Lower lobe of right lung (tissue), 2 donors: ENCODE measurements at regions not wholly inside any gene's neighbourhood (a gene's known extent, or its start where the extent isn't known, plus 50 kb on each side); places are given as distances from the start of the nearest gene placed in this dataset.

Experiments
- ATAC-seq, 2 donors: fragments of 200-7000 bp; cut with Tn5 transposase; one replicate each; pipeline ENCODE4 v1.9.1; 2020 to 2022; ENCODE audit warnings: mild to moderate bottlenecking in 2 of 2, moderate library complexity in 2 of 2
- DNase-seq: peaks from one replicate; pipeline ENCODE4 v3.0.0-alpha.2; 2020
- H3K27ac ChIP-seq: fragments of 200-600 bp; one replicate; pipeline ENCODE4 v1.8.0; 2022
- H3K27me3 ChIP-seq: fragments of 200-600 bp; one replicate; pipeline ENCODE4 v1.8.0; 2022; ENCODE audit warnings: low read depth
- H3K36me3 ChIP-seq: fragments of 200-600 bp; one replicate; pipeline ENCODE4 v1.8.0; 2022; ENCODE audit warnings: mild to moderate bottlenecking
- H3K4me1 ChIP-seq: fragments of 200-600 bp; one replicate; pipeline ENCODE4 v1.8.0; 2022
- H3K4me3 ChIP-seq: fragments of 200-600 bp; one replicate; pipeline ENCODE4 v1.8.0; 2022; ENCODE audit warnings: mild to moderate bottlenecking
- H3K9me3 ChIP-seq: fragments of 200-600 bp; one replicate; pipeline ENCODE4 v1.8.0; 2022
- intact Hi-C: fragments of 100-400 bp; cut with DNase I; formaldehyde crosslinking; loops from one replicate; pipeline ENCODE4 v1.11.0; 2022
- TF ChIP-seq, protein P1 (sequence below): fragments of 200-600 bp; IDR thresholded peaks from one replicate; pipeline ENCODE4 v1.8.0; 2022; ENCODE audit warnings: antibody characterized with exemption, mild to moderate bottlenecking
- donor health status: DM: no; HTN: yes; CAD: no; lungs with severe emphysema.

DNA sequence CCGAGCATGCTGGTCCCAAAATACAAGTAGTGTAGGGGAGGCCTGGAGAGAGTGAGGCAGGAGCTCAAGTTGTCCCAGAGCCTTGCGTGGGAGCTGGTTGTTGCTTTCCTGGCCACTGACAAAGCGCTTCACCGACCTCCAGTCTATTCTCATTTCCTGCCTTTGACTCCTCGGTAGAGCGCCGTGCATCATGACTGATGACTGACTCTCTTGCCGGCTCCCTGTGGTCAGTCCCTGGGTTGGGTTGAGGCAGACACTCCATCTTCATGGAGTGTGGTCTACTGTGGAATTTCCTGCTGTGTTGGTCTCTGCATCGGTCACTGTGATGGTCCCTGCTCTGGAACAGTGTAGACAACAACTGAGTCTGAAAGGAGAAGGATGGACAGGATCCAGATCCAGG, 175.1 kb upstream of the S1PR3 start:
- TF ChIP-seq, protein P1, sequence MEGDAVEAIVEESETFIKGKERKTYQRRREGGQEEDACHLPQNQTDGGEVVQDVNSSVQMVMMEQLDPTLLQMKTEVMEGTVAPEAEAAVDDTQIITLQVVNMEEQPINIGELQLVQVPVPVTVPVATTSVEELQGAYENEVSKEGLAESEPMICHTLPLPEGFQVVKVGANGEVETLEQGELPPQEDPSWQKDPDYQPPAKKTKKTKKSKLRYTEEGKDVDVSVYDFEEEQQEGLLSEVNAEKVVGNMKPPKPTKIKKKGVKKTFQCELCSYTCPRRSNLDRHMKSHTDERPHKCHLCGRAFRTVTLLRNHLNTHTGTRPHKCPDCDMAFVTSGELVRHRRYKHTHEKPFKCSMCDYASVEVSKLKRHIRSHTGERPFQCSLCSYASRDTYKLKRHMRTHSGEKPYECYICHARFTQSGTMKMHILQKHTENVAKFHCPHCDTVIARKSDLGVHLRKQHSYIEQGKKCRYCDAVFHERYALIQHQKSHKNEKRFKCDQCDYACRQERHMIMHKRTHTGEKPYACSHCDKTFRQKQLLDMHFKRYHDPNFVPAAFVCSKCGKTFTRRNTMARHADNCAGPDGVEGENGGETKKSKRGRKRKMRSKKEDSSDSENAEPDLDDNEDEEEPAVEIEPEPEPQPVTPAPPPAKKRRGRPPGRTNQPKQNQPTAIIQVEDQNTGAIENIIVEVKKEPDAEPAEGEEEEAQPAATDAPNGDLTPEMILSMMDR, result no peak
- H3K27ac ChIP-seq, result no peak overlapping the region
- ATAC-seq (no peak), DNase-seq (no peak)
- intact Hi-C loops, result no loop called here
- H3K4me1 ChIP-seq, result no peaks in the 10 kb centered on the region
- H3K4me3 ChIP-seq, result no peak overlapping the region
- H3K36me3 ChIP-seq, result no peaks in the 10 kb centered on the region
- H3K27me3 ChIP-seq, result no peaks in the 10 kb centered on the region
- no peaks in the 10 kb centered on the region for H3K9me3 ChIP-seq

DNA sequence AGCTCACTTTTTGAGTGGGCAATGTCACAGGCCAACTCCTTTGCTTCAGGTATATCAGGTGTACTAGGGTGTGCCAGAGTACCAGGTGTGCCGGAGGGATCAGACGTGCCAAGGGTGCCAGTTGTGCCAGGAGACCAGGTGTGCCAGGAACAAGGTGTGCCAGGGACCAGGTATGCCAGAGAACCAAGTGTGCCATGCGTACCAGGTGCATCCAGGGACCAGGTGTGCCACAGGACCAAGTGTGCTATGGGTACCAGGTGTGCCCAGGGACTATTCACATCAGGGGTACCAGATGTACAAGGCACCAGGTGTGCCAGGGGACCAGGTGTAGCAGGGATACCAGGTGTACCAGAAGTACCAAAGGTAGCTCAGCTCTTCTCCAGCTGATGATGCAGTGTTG, 174.7 kb upstream of the S1PR3 start:
- intact Hi-C loops, result no loop called here
- Histone ChIP-seq H3K27me3 (no peaks in the 10 kb centered on the region), H3K4me3 (no peak overlapping the region), H3K4me1 (no peaks in the 10 kb centered on the region), H3K27ac (no peak overlapping the region), H3K36me3 (no peaks in the 10 kb centered on the region), H3K9me3 (no peaks in the 10 kb centered on the region)
- ATAC-seq (no peak), DNase-seq (no peak)
- TF ChIP-seq, protein P1, result no peak

DNA sequence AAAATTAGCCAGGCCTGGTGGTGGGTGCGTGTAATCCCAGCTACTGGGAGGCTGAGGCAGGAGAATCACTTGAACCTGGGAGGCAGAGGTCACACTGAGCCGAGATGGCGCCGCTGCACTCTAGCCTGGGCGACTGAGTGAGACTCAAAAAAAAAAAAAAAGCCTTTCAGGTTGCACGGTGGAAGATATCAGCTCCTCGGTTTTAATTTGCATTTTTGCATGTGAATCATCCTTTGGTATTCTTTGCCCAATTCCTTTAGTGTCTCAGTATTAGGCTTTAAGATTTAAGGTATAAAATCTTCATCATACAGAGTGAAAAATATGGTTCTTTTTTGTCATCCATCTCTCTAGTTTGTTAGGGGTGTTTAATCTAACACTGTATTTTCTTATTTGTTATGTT, 173.6 kb upstream of the S1PR3 start:
- TF ChIP-seq, protein P1, result no peak
- intact Hi-C loops, result no loop called here

DNA sequence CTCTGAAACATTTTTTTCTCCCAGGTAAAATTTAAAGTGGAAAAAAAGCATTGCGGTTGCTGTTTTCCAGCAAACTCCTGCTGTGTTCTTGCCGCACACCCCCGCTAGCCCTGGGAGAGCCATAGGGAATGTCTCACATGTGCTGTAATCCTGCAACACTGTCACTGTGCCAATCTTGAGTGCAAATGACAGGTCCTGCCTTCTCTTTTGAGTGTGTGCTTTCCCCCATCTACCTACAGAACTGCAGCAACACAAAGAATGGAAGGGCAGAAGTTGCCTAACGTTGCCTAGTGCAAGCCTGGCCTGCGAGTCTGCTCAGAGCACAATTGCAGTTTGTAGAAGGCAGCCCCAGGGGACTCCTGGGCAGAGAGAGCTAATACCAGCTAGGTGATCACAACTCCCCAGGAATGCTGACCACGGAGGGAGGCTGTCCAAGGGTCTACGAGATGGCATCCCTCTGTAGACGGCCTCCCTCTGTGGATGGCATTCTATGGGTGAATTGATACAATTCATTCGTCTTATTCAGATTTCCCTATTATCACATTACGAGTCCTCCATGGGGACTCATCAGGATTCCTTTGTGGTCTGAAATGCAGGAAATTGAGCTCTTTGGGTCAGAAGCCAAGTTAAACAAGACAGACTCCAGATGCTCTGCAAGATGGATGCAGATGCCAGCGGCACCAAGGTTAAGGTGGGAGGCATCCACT, 172.6 kb upstream of the S1PR3 start:
- no peak for DNase-seq

More for the DNA sequence above, 173.6 kb upstream of the S1PR3 start:
- Histone ChIP-seq H3K4me3 (no peak overlapping the region), H3K27ac (no peak overlapping the region), H3K36me3 (no peaks in the 10 kb centered on the region), H3K4me1 (no peaks in the 10 kb centered on the region), H3K9me3 (no peaks in the 10 kb centered on the region), H3K27me3 (no peaks in the 10 kb centered on the region)
- DNase-seq, result no peak
- ATAC-seq, result no peak

DNA sequence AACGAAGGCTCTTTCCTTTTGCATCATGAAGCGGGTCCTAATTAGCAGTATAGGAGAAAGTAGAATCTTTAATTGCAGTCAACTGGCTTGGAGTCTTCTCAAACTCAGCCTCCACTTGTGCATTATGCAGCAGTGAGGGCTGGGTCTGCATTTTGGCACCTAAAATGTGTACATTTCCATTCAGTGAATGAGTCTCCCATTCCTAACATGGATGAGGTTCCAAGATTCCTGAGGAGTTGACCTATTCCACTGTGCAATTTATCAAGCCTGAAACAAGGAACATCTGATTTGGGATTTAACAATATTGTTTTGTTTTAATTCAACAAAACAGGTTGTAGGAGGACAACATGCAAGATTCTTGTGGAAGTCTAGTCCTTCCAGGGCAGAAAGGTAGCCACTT, 171.8 kb upstream of the S1PR3 start:
- H3K4me3 ChIP-seq, result no peak overlapping the region
- no peaks in the 10 kb centered on the region for H3K36me3 ChIP-seq
- TF ChIP-seq, protein P1, result no peak
- no peaks in the 10 kb centered on the region for H3K4me1 ChIP-seq
- ATAC-seq (no peak), DNase-seq (no peak)
- H3K27me3 ChIP-seq, result no peaks in the 10 kb centered on the region
- no peak overlapping the region for H3K27ac ChIP-seq
- intact Hi-C loops, result no loop called here
- no peaks in the 10 kb centered on the region for H3K9me3 ChIP-seq

More for the DNA sequence above, 172.6 kb upstream of the S1PR3 start:
- no peak for ATAC-seq
- H3K9me3 ChIP-seq, result no peaks in the 10 kb centered on the region
- TF ChIP-seq, protein P1, result no peak
- H3K4me1 ChIP-seq, result no peaks in the 10 kb centered on the region
- H3K27me3 ChIP-seq, result no peaks in the 10 kb centered on the region
- intact Hi-C loops, result no loop called here
- no peak overlapping the region for H3K4me3 ChIP-seq
- no peak overlapping the region for H3K27ac ChIP-seq
- H3K36me3 ChIP-seq, result no peaks in the 10 kb centered on the region
